PC-3 (cell line): ENCODE measurements at regions not wholly inside any gene's neighbourhood (a gene's known extent, or its start where the extent isn't known, plus 50 kb on each side); places are given as distances from the start of the nearest gene placed in this dataset.

ENCODE experiments used
- ATAC-seq: fragments of 200-7000 bp; cut with Tn5 transposase; 2 replicates; pipeline ENCODE4 v1.9.1; 2020; ENCODE audit warnings: mild to moderate bottlenecking, moderate library complexity
- BruUV-seq: library from RNA; stranded (reverse); fragments of 400-500 nt; replicated peaks from 2 replicates; lab custom pipeline; 2021; lab: Mats Ljungman, UMichigan
- CTCF ChIA-PET: fragments of 300-600 bp; sonication (Branson Sonifier 250); formaldehyde crosslinking; loops from one replicate; lab custom pipeline; 2022; ENCODE audit warnings: antibody characterized with exemption; lab: Charles Lee
- POLR2A ChIA-PET: fragments of 300-600 bp; sonication (Branson Sonifier 250); formaldehyde crosslinking; loops from one replicate; lab custom pipeline; 2022; ENCODE audit warnings: antibody characterized with exemption; ENCODE audit not compliant: unreplicated experiment; lab: Charles Lee
- DNase-seq: peaks from one replicate; pipeline ENCODE4 v3.0.0-alpha.2; 2015
- H2AFZ ChIP-seq: fragments of 300-600 bp; sonication (generic); 2 replicates; pipeline ENCODE4 v1.6.0; 2016; ENCODE audit warnings: antibody characterized with exemption, low read length
- H3F3A ChIP-seq: fragments of 300-600 bp; sonication (generic); one replicate; pipeline ENCODE4 v1.6.0; 2017; ENCODE audit warnings: antibody characterized with exemption, low read length, control low read depth, mild to moderate bottlenecking; ENCODE audit not compliant: unreplicated experiment
- H3K27ac ChIP-seq: fragments of 300-600 bp; sonication (generic); 2 replicates; pipeline ENCODE4 v1.5.1; 2016; ENCODE audit warnings: mild to moderate bottlenecking, low read length
- H3K27me3 ChIP-seq: fragments of 300-600 bp; sonication (generic); 2 replicates; pipeline ENCODE4 v1.6.1; 2016; ENCODE audit warnings: low read length, mixed read lengths
- H3K36me3 ChIP-seq: fragments of 300-600 bp; sonication (generic); 2 replicates; pipeline ENCODE4 v1.6.1; 2016; ENCODE audit warnings: low read depth, mixed run types, low read length, mixed read lengths
- H3K4me1 ChIP-seq: fragments of 300-600 bp; sonication (generic); 2 replicates; pipeline ENCODE4 v1.5.1; 2016; ENCODE audit warnings: low read length; ENCODE audit not compliant: insufficient read depth
- H3K4me2 ChIP-seq: fragments of 300-600 bp; sonication (generic); 2 replicates; pipeline ENCODE4 v1.6.0; 2016; ENCODE audit warnings: low read length
- H3K4me3 ChIP-seq: fragments of 300-600 bp; sonication (generic); 2 replicates; pipeline ENCODE4 v1.5.1; 2016; ENCODE audit warnings: mild to moderate bottlenecking, low read length, mixed read lengths
- H3K79me2 ChIP-seq: fragments of 300-600 bp; sonication (generic); 2 replicates; pipeline ENCODE4 v1.6.1; 2017; ENCODE audit warnings: low read length, mixed read lengths
- H3K9ac ChIP-seq: fragments of 300-600 bp; sonication (generic); 2 replicates; pipeline ENCODE4 v1.6.0; 2016; ENCODE audit warnings: mild to moderate bottlenecking, low read length
- H3K9me2 ChIP-seq: fragments of 300-600 bp; sonication (generic); replicated peaks from 2 replicates; pipeline ENCODE4 v1.6.1; 2016; ENCODE audit warnings: mixed run types, low read length, mixed read lengths
- H3K9me3 ChIP-seq: fragments of 300-600 bp; sonication (generic); 2 replicates; pipeline ENCODE4 v1.6.1; 2016; ENCODE audit warnings: low read length, mixed read lengths
- H4K20me1 ChIP-seq: fragments of 300-600 bp; sonication (generic); 2 replicates; pipeline ENCODE4 v1.6.1; 2016; ENCODE audit warnings: low read length, mixed read lengths
- EZH2 ChIP-seq: fragments of 300-600 bp; sonication (generic); IDR thresholded peaks from one replicate; pipeline ENCODE4 v1.6.1; 2017; ENCODE audit warnings: antibody characterized with exemption, mild to moderate bottlenecking, low read length; ENCODE audit not compliant: unreplicated experiment
- EZH2phosphoT487 ChIP-seq: fragments of 300-600 bp; sonication (generic); IDR thresholded peaks from 2 replicates; pipeline ENCODE4 v1.6.1; 2018; ENCODE audit warnings: mild to moderate bottlenecking, antibody characterized with exemption, low read length, borderline replicate concordance
- intact Hi-C: fragments of 100-400 bp; cut with micrococcal nuclease; formaldehyde crosslinking; loops from 2 replicates; pipeline ENCODE4 v1.9.0; 2023
- TF ChIP-seq, protein P1 (sequence below): fragments of 300-600 bp; sonication (generic); conservative IDR thresholded peaks from 2 replicates; pipeline ENCODE4 v1.5.1; 2017; ENCODE audit warnings: antibody characterized with exemption, low read depth, mild to moderate bottlenecking, low read length

DNA sequence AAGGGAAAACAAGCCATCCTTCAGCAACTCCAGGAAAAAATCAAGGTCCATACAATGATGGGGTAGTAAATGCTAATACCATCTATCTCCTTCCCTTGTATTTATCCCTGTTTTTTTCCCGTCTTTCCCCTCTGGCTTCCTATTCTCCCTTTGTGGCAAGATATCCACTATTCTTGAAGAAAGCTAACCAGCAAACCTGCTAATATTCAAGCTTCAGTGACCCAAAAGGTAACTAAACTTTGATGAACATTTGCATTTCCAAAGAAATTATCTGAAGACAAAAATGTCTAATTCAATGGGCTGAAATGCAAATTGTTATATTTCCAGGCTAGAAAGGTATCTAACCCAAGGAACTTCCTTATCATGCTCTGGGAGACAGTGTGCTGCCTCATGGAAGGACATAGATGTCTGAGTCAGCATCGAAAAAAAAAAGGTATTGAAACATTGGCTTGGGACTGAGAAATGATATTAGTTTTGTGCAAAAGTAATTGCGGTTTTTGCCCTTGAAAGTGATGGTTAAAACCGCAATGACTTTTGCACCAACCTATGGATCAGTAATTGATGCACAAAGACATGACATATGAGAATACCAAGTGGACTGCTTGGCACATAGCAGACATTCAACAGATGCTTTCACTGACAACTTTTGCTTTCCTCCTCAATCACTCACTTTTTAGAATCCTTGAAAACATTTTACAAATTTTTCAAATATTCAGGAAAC, 63.7 kb upstream of the HNMT start:
- CTCF ChIA-PET, result no interaction called here
- Histone ChIP-seq H2AFZ (no peak overlapping the region), H3K27me3 (peaks cover 3% of the 10 kb centered on the region; the same call in 1 of the 2 replicates), H3K36me3 (no peaks in the 10 kb centered on the region), H4K20me1 (no peaks in the 10 kb centered on the region), H3K4me2 (no peak overlapping the region), H3F3A (no peaks in the 10 kb centered on the region), H3K4me1 (no peaks in the 10 kb centered on the region), H3K9ac (no peak overlapping the region), H3K9me2 (no peaks in the 10 kb centered on the region), H3K9me3 (no peaks in the 10 kb centered on the region), H3K27ac (no peak overlapping the region), H3K79me2 (no peaks in the 10 kb centered on the region), H3K4me3 (no peak overlapping the region)
- TF ChIP-seq EZH2phosphoT487, result no peak
- TF ChIP-seq, protein P1, sequence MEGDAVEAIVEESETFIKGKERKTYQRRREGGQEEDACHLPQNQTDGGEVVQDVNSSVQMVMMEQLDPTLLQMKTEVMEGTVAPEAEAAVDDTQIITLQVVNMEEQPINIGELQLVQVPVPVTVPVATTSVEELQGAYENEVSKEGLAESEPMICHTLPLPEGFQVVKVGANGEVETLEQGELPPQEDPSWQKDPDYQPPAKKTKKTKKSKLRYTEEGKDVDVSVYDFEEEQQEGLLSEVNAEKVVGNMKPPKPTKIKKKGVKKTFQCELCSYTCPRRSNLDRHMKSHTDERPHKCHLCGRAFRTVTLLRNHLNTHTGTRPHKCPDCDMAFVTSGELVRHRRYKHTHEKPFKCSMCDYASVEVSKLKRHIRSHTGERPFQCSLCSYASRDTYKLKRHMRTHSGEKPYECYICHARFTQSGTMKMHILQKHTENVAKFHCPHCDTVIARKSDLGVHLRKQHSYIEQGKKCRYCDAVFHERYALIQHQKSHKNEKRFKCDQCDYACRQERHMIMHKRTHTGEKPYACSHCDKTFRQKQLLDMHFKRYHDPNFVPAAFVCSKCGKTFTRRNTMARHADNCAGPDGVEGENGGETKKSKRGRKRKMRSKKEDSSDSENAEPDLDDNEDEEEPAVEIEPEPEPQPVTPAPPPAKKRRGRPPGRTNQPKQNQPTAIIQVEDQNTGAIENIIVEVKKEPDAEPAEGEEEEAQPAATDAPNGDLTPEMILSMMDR, result no peak
- TF ChIP-seq EZH2, result no peak
- DNase-seq, result no peak
- intact Hi-C loops, result loop anchor here (10.0 kb wide), 1 partner anchor 804 kb away; no protein-coding TSS in a partner anchor
- no TSS peak for BruUV-seq
- ATAC-seq, result no peak
- POLR2A ChIA-PET, result no interaction called here

DNA sequence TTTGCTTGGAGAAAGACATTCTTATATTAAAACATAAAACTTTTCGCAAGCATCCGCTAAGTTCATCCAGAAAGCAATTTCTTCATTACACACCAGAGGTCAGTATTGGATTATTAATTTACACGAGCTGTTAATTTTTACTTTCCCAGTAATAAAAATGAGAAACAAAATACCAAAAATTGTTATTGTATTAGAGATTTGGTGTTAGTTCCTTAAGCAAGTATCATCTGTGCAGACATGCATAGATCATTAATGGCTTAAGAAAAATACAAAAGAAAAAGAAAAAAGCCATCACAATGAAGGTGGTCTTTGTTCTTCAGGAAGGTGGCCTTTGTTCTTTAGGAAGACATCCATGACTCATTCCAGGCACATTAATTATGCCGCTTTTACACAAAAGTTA, 53.6 kb upstream of the HNMT start:
- intact Hi-C loops, result loop anchor here (1.0 to 10.0 kb wide), 5 partner anchors 180 to 917 kb away; partner anchors contain the start of gene SPOPL
- Histone ChIP-seq H3K79me2 (no peaks in the 10 kb centered on the region), H3K9me3 (no peaks in the 10 kb centered on the region), H3K27ac (no peak overlapping the region), H3K36me3 (no peaks in the 10 kb centered on the region), H3K27me3 (no peaks in the 10 kb centered on the region), H3K9ac (no peak overlapping the region), H3K4me3 (no peak overlapping the region), H2AFZ (no peak overlapping the region), H3K9me2 (no peaks in the 10 kb centered on the region), H3F3A (no peaks in the 10 kb centered on the region), H4K20me1 (no peaks in the 10 kb centered on the region), H3K4me2 (no peak overlapping the region), H3K4me1 (no peaks in the 10 kb centered on the region)
- no peak for ATAC-seq
- no peak for TF ChIP-seq EZH2
- TF ChIP-seq, protein P1, result peak; percentile 83
- BruUV-seq, result no TSS peak
- DNase-seq, result peak; percentile 71
- ChIA-PET POLR2A (no interaction called here), CTCF (interaction anchor here (0.7 to 1.1 kb wide), 4 partner anchors 48 to 917 kb away, joined by 3 to 6 read pairs (median 4); no protein-coding TSS in a partner anchor)

DNA sequence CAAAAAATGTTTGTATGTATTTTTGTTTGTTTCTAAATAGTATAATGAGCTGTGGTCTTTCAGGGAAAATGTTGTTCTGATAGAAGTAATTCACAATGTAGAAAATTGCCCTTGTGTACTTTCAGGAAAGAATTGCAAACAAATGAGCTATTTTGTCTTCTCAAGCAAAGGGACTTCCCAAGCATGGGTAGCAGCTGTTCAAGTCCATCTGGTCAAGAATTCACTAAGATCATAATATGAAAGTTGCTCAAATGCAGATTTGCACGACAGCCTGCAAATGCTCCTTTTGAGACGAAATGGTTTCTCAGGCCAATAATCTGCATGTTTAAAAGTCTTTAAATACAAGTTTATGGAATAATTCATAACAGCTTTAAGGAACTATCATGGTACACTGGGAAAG, 51.9 kb upstream of the HNMT start:
- no peak overlapping the region for H3K9ac ChIP-seq
- CTCF ChIA-PET, result no interaction called here
- POLR2A ChIA-PET, result interaction anchor here (0.8 kb wide), 1 partner anchor 915 kb away, joined by 4 read pairs; no protein-coding TSS in a partner anchor

More for the DNA sequence above, 51.9 kb upstream of the HNMT start:
- TF ChIP-seq, protein P1, result no peak
- TF ChIP-seq EZH2phosphoT487, result no peak
- BruUV-seq, result no TSS peak
- no peaks in the 10 kb centered on the region for H3K4me1 ChIP-seq
- no peak overlapping the region for H3K4me3 ChIP-seq
- no peaks in the 10 kb centered on the region for H3F3A ChIP-seq
- ATAC-seq, result no peak
- H3K27me3 ChIP-seq, result no peaks in the 10 kb centered on the region
- H2AFZ ChIP-seq, result no peak overlapping the region
- no peaks in the 10 kb centered on the region for H3K36me3 ChIP-seq
- no peaks in the 10 kb centered on the region for H3K79me2 ChIP-seq
- intact Hi-C loops, result loop anchor here (10.0 kb wide), 1 partner anchor 592 kb away; the partner anchor contains the start of gene SPOPL
- H4K20me1 ChIP-seq, result no peaks in the 10 kb centered on the region
- H3K9me2 ChIP-seq, result no peaks in the 10 kb centered on the region
- DNase-seq, result no peak
- H3K9me3 ChIP-seq, result no peaks in the 10 kb centered on the region
- H3K4me2 ChIP-seq, result no peak overlapping the region
- H3K27ac ChIP-seq, result no peak overlapping the region
